Activated naive CD8-positive, alpha-beta T cell treated with anti-CD3 and anti-CD28 coated beads, Interleukin-2, amount 10 ng/mL, durations not matched to agents 7 days and 5 days (primary cell): ENCODE measurements at regions not wholly inside any gene's neighbourhood (a gene's known extent, or its start where the extent isn't known, plus 50 kb on each side); places are given as distances from the start of the nearest gene placed in this dataset.

Experiments used
- ATAC-seq: fragments of 150-1000 bp; cut with Tn5 transposase; one replicate; pipeline ENCODE4 v1.10.0; 2021; ENCODE audit warnings: low read depth, moderate library complexity
- POLR2A ChIA-PET: fragments of 350-600 bp; sonication (Branson Sonifier 250); formaldehyde crosslinking; loops from one replicate; lab custom pipeline; 2021; ENCODE audit warnings: antibody characterized with exemption; lab: Charles Lee
- DNase-seq: peaks from one replicate; pipeline ENCODE4 v3.0.0; 2021
- H3K27ac Mint-ChIP-seq: one replicate; pipeline ENCODE4 v1.8.0; 2022; ENCODE audit warnings: mild to moderate bottlenecking, mixed read lengths
- H3K27me3 Mint-ChIP-seq: one replicate; pipeline ENCODE4 v1.8.0; 2022; ENCODE audit warnings: mild to moderate bottlenecking, moderate library complexity, mixed read lengths
- H3K36me3 Mint-ChIP-seq: one replicate; pipeline ENCODE4 v1.8.0; 2021; ENCODE audit warnings: mild to moderate bottlenecking, mixed read lengths
- H3K4me1 Mint-ChIP-seq: one replicate; pipeline ENCODE4 v1.8.0; 2021; ENCODE audit warnings: mixed read lengths
- H3K4me3 Mint-ChIP-seq: one replicate; pipeline ENCODE4 v1.8.0; 2022; ENCODE audit warnings: mild to moderate bottlenecking, moderate library complexity, mixed read lengths
- H3K9me3 Mint-ChIP-seq: one replicate; pipeline ENCODE4 v1.8.0; 2021; ENCODE audit warnings: mixed read lengths

DNA sequence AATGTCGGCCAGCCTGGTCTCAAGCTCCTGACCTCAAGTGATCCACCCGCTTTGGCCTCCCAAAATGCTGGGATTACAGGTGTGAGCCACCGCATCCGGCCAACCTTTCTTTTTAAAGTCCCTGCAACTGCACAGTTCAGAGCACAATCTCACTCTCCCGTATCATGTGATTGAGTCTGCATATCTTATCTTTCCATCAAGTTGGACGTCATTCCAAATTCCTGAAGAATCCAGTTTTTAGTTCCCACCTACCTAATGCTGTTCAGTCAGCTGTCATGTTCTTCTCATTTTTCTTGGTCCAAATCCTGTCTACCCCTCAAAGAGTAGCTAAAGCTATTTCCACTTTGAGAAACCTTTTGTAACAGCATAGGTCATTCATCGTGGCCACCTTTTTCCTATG, 110.8 kb upstream of the FBXO11 start:
- Mint-ChIP-seq H3K27ac (no peak overlapping the region), H3K4me3 (no peak overlapping the region), H3K27me3 (peaks cover 10% of the 10 kb centered on the region), H3K4me1 (no peaks in the 10 kb centered on the region), H3K36me3 (no peaks in the 10 kb centered on the region), H3K9me3 (peaks cover 4% of the 10 kb centered on the region)
- DNase-seq = no peak
- no peak for ATAC-seq
- POLR2A ChIA-PET = no interaction called here

GRCh38 chr2:48018480-48018879, 112.2 kb upstream of the FBXO11 start:
- H3K4me3 Mint-ChIP-seq = no peak overlapping the region
- DNase-seq (no peak), ATAC-seq (no peak)
- no peak overlapping the region for H3K27ac Mint-ChIP-seq
- peaks cover 10% of the 10 kb centered on the region for H3K27me3 Mint-ChIP-seq
- POLR2A ChIA-PET = no interaction called here
- no peaks in the 10 kb centered on the region for H3K36me3 Mint-ChIP-seq
- peaks cover 4% of the 10 kb centered on the region for H3K9me3 Mint-ChIP-seq
- no peaks in the 10 kb centered on the region for H3K4me1 Mint-ChIP-seq

DNA sequence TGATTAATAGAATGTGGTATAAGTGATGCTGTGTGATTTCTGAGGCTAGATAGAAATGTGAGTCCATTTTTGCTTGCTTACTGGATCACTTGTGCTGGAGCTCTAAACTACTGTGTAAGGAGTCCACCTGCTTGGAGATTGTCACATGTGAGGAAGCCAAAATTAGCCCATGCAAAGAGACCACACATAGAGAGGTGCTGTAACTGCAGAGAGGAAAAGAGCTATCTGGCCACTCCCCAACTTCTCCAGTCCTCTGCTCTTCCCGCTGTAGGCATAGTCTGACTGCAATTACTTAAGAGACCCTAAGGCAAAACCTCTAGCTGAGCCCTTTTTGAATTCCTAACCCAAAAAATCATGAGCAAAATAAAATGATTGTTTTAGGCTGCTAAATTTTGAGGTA, 120.6 kb upstream of the FBXO11 start:
- Mint-ChIP-seq H3K9me3 (no peaks in the 10 kb centered on the region), H3K27ac (no peak overlapping the region), H3K27me3 (peaks cover 7% of the 10 kb centered on the region), H3K4me3 (no peak overlapping the region), H3K36me3 (no peaks in the 10 kb centered on the region), H3K4me1 (no peaks in the 10 kb centered on the region)
- ATAC-seq (no peak), DNase-seq (no peak)
- POLR2A ChIA-PET = no interaction called here

DNA sequence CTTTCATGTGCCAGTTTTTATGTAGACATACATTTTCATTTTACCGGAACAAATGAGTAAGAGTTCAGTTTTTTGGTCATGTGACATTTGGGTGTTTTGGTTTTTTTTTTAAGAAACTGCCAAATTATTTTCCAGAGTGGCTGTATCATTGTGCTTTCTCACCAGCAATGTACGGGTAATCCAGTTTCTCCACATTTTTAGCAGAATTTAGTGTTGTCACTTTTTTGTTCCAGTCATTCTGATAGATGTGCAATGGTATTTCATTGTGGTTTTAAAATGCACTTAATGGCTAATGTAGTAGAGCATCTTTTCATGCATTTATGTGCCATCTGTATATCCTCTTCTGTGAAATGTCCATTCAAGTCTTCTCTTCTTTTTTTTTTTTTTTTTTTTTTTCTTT, 126.5 kb upstream of the FBXO11 start:
- no peak overlapping the region for H3K27ac Mint-ChIP-seq
- no peak for ATAC-seq
- H3K4me3 Mint-ChIP-seq = no peak overlapping the region

DNA sequence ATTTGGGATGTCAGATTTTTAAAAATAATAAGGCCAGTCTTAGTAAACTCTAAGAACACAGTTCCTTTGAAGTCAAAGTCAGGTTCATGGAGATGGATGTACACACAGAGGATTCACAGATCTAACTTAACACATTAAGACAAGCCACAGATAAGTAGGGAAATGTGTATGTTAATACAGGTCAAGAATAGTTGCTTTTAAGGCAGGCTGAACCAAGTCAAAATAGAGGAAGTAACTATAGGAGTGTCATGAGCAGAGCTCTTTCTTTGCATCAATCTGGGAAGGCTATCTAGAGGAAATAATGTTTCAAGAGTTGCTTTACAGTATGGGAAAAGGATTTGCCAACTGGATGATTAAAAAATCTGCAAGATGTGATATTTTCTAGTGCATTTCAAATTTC, 128.0 kb upstream of the FBXO11 start:
- POLR2A ChIA-PET = no interaction called here
- no peak for DNase-seq
- Mint-ChIP-seq H3K9me3 (peaks cover 4% of the 10 kb centered on the region), H3K27me3 (peaks cover 3% of the 10 kb centered on the region), H3K4me1 (no peaks in the 10 kb centered on the region), H3K36me3 (peaks cover 2% of the 10 kb centered on the region), H3K27ac (no peak overlapping the region), H3K4me3 (no peak overlapping the region)
- ATAC-seq = no peak

More for the DNA sequence above, 126.5 kb upstream of the FBXO11 start:
- Mint-ChIP-seq H3K4me1 (no peaks in the 10 kb centered on the region), H3K9me3 (peaks cover 4% of the 10 kb centered on the region), H3K36me3 (peaks cover 2% of the 10 kb centered on the region), H3K27me3 (peaks cover 6% of the 10 kb centered on the region)
- POLR2A ChIA-PET = no interaction called here
- no peak for DNase-seq

DNA sequence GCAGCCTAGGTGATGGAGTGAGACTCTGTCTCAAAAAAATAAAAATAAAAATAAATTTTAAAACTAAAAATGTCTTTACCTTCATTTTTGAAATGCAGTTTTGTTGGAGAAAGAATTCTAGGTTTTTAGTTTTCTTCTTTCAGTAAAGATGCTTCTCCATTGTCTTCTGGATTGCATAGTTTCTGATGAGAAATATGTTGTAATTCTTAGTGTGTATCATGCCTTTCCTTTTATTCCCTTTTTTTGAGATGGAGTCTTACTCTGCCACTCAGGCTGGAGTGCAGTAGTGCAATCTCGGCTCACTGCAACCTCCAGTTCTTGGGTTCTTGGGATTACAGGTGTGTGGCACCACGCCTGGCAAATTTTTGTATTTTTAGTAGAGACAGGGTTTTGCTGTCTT, 130.0 kb upstream of the FBXO11 start:
- Mint-ChIP-seq H3K4me1 (no peaks in the 10 kb centered on the region), H3K36me3 (peaks cover 2% of the 10 kb centered on the region), H3K4me3 (no peak overlapping the region), H3K27ac (no peak overlapping the region), H3K9me3 (peaks cover 4% of the 10 kb centered on the region), H3K27me3 (peaks cover 3% of the 10 kb centered on the region)
- ATAC-seq = no peak
- POLR2A ChIA-PET = no interaction called here
- DNase-seq = no peak

DNA sequence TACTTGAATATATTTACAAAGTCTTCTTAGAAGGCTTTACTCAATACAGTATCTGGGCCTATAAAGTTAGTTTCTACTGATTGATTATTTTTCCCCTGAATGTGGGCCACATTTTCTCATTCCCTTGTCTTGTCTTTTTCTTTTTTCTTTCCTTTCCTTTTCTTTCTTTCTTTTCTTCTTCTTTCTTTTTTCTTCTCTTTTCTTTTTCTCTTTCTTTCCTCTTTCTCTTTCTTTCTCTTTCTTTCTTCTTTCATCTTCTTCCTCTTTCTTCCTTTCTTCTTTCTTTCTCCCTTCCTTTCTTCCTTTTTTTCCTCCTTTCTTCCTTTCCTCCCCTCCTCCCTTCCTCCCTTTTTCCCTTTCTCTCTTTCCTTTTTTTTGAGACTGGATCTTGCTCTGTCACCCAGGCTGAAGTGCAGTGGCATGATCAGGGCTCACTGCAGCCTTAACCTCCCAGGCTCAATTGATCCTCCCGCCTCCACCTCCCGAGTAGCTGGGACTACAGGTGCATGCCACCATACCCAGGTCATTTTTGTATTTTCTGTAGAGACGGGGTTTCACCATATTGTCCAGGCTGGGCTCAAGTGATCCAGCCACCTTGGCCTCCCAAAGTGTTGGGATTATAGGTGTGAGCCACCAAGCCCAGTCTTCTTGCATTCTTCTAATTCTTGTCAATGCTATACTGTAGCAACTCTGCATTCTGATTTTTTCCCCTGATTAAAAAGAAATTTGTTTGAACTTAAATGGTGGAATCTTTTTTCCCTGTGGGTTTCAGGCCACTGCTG, 133.1 kb upstream of the FBXO11 start:
- peaks cover 4% of the 10 kb centered on the region for H3K9me3 Mint-ChIP-seq
- DNase-seq (no peak), ATAC-seq (no peak)
- H3K36me3 Mint-ChIP-seq = peaks cover 2% of the 10 kb centered on the region
- peaks cover 6% of the 10 kb centered on the region for H3K27me3 Mint-ChIP-seq
- H3K4me1 Mint-ChIP-seq = no peaks in the 10 kb centered on the region
- no peak overlapping the region for H3K27ac Mint-ChIP-seq
- POLR2A ChIA-PET = no interaction called here
- no peak overlapping the region for H3K4me3 Mint-ChIP-seq

DNA sequence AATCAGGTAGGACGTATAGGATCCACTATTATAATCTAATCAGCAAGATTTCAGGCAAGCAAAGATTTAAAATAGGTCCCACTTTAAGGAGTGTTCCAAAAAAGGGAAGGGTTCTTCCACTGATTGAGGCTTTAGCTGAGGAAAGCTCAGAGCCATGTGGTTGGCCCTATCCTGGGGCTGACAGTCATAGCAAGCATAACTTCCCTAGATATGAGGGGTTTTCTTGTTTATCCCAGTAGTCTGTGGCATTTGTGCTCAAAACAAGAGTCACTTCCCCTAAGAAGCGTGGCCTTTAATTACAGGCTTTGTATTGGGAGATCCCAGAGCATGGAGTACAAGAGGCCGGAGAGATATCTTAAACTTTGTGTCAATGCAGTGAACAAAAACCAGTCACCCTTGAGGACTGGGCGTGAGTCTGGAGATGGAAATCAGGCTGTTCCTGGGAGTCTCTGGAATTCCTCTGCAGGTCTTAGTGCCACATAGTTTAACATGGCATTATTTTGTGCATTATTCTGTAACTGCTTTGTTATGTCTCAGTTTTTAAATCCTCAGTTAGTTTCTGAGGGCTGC, 136.9 kb upstream of the FBXO11 start:
- Mint-ChIP-seq H3K27ac (no peak overlapping the region), H3K4me1 (no peaks in the 10 kb centered on the region), H3K4me3 (no peak overlapping the region), H3K9me3 (no peaks in the 10 kb centered on the region), H3K36me3 (no peaks in the 10 kb centered on the region), H3K27me3 (peaks cover 7% of the 10 kb centered on the region)
- POLR2A ChIA-PET = no interaction called here
- ATAC-seq (no peak), DNase-seq (no peak)

- Mint-ChIP-seq H3K36me3 (no peaks in the 10 kb centered on the region), H3K4me3 (no peak overlapping the region), H3K27ac (no peak overlapping the region), H3K4me1 (no peaks in the 10 kb centered on the region), H3K9me3 (no peaks in the 10 kb centered on the region), H3K27me3 (peaks cover 7% of the 10 kb centered on the region)
- POLR2A ChIA-PET = no interaction called here
- ATAC-seq (no peak), DNase-seq (no peak)
Measured at GRCh38 chr2:48043746-48044145, 137.4 kb upstream of the FBXO11 start.

DNA sequence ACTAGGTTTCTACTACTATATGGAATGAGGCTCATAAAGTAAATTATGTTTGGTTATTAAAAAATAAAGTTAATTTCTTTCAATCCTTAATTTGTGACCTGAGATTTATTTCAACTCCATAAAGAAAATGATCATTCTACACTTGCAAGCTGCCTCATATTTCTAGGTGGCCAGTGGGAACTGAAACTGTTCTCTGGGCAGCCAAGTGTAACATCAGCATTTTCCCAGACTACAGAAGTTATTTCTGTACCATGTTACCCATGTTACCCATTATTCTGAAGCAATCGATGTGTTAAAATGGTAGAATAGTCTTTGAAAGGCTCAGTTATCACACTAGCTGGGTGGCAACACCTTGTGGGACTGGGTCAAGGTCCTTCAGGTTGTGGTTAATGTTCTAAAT, 139.3 kb upstream of the FBXO11 start:
- peaks cover 14% of the 10 kb centered on the region for H3K27me3 Mint-ChIP-seq
- no peaks in the 10 kb centered on the region for H3K4me1 Mint-ChIP-seq
- POLR2A ChIA-PET = no interaction called here
- DNase-seq (no peak), ATAC-seq (no peak)
- no peaks in the 10 kb centered on the region for H3K36me3 Mint-ChIP-seq
- no peaks in the 10 kb centered on the region for H3K9me3 Mint-ChIP-seq
- no peak overlapping the region for H3K27ac Mint-ChIP-seq
- no peak overlapping the region for H3K4me3 Mint-ChIP-seq

DNA sequence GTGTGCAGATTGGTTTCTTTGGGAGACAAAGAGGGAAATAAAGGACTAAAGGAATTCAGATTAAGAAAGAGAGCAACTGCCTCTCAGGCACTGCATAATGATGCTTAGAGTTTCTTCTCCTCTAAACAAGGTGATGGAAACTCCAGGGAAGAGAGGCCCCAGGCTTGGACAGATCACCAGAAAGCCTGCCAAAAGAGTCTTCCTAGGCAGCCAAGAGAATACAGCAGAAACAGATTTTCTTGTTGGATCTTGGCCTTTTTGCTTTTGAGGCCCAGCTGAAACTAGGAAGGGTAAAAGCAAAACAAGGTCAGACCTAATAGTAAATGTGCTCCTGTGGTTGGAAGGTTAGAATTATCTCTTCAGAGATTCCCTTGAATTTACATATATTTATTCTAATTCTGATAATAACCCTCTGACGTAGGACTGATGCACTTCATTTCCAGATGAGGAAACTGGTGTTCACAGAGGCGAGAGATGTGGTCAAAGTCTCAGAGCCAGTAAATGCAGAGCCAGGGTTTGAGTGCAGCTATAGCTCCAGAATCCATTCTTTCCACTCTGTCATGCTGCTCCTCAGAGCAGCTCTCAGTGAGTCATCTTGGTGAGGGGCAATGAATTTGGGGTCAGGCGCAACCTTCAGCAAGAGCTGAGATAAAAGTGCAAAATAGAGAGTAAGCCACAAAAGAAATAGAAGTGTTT, 142.3 kb upstream of the FBXO11 start:
- H3K27me3 Mint-ChIP-seq = peaks cover 11% of the 10 kb centered on the region
- H3K4me3 Mint-ChIP-seq = no peak overlapping the region
- peaks cover 2% of the 10 kb centered on the region for H3K9me3 Mint-ChIP-seq
- DNase-seq (no peak), ATAC-seq (no peak)
- POLR2A ChIA-PET = no interaction called here
- no peaks in the 10 kb centered on the region for H3K36me3 Mint-ChIP-seq
- H3K4me1 Mint-ChIP-seq = no peaks in the 10 kb centered on the region
- H3K27ac Mint-ChIP-seq = no peak overlapping the region

DNA sequence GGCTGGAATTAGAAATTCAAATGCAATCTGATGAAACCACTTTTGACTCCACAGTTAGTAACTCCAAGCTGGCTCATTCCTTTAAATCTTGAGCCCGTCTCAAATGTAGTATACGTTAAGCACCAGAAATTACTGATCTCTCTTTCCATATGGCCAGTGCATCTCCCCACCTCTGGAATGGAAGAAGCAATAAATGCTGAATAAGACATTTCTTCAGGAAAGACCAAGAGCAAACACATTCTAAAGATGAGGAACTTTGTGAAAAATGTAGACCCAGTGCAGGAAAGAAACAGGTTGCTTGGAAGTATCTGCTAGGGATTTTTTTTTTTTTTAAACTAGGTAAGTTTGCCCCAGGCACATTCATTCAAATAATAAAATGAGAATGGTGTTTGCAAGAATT, 143.1 kb upstream of the FBXO11 start:
- peaks cover 2% of the 10 kb centered on the region for H3K9me3 Mint-ChIP-seq
- peaks cover 11% of the 10 kb centered on the region for H3K27me3 Mint-ChIP-seq
- POLR2A ChIA-PET = no interaction called here
- no peak overlapping the region for H3K4me3 Mint-ChIP-seq
- H3K27ac Mint-ChIP-seq = no peak overlapping the region
- no peaks in the 10 kb centered on the region for H3K4me1 Mint-ChIP-seq
- ATAC-seq (no peak), DNase-seq (no peak)
- H3K36me3 Mint-ChIP-seq = no peaks in the 10 kb centered on the region

- Mint-ChIP-seq H3K36me3 (no peaks in the 10 kb centered on the region), H3K4me3 (no peak overlapping the region), H3K9me3 (peaks cover 2% of the 10 kb centered on the region), H3K27ac (no peak overlapping the region), H3K4me1 (no peaks in the 10 kb centered on the region), H3K27me3 (peaks cover 14% of the 10 kb centered on the region)
- POLR2A ChIA-PET = no interaction called here
- no peak for DNase-seq
- no peak for ATAC-seq
Measured at GRCh38 chr2:48050711-48051110, 144.4 kb upstream of the FBXO11 start.

DNA sequence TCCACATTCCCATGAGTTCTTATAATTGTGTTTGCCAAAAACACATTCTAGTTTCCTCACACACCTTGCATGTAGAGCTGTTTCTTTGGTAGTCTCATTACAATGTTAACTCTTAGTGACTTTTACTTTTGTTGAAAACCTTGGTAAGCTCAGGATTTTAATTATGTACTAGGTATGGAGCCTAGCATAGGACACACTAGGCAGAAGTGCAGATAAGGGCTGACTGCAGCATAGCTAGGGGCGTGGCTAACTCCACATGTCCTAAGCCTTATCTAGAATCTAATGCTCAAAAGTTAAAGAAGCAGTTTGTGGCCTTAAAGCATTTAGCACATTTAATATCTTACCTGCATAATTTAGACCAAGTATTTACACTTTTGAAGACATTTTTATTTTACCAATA, 153.7 kb upstream of the FBXO11 start:
- DNase-seq (no peak), ATAC-seq (no peak)
- Mint-ChIP-seq H3K4me1 (no peaks in the 10 kb centered on the region), H3K36me3 (no peaks in the 10 kb centered on the region), H3K4me3 (no peak overlapping the region), H3K9me3 (peaks cover 3% of the 10 kb centered on the region), H3K27ac (no peak overlapping the region), H3K27me3 (peaks cover 10% of the 10 kb centered on the region)
- POLR2A ChIA-PET = no interaction called here
